B cell (primary cell): ENCODE measurements at regions not wholly inside any gene's neighbourhood (a gene's known extent, or its start where the extent isn't known, plus 50 kb on each side); places are given as distances from the start of the nearest gene placed in this dataset.

Source experiments
- ATAC-seq: fragments of 200-7000 bp; cut with Tn5 transposase; one replicate; pipeline ENCODE4 v1.10.0; 2021; ENCODE audit warnings: low read depth, mild to moderate bottlenecking, moderate number of reproducible peaks, moderate library complexity
- CTCF ChIA-PET: fragments of 350-600 bp; sonication (Branson Sonifier 250); formaldehyde crosslinking; loops from one replicate; lab custom pipeline; 2021; ENCODE audit warnings: antibody characterized with exemption, inconsistent platforms; lab: Charles Lee
- POLR2A ChIA-PET: fragments of 350-600 bp; sonication (Branson Sonifier 250); formaldehyde crosslinking; loops from one replicate; lab custom pipeline; 2021; ENCODE audit warnings: antibody characterized with exemption; lab: Charles Lee
- DNase-seq: peaks from one replicate; pipeline ENCODE4 v3.0.0; 2013
- H2AFZ ChIP-seq: 2 replicates; pipeline ENCODE4 v1.6.1; 2012; ENCODE audit warnings: mild to moderate bottlenecking, low read depth, low read length; ENCODE audit not compliant: insufficient read depth, poor library complexity, severe bottlenecking
- H3K27ac ChIP-seq, 2 donors: 1 replicate in 1 of 2; 2 replicates in 1 of 2; pipeline ENCODE4 v1.5.1; 2012 to 2013; ENCODE audit warnings: low read length in 2 of 2, mild to moderate bottlenecking in 2 of 2, moderate library complexity in 1 of 2
- H3K27me3 ChIP-seq, 4 experiments: fragments of 200-600 bp in 1 of 4; sonication (generic) in 1 of 4; replicated peaks in 1 of 4; 1 replicate in 2 of 4; 2 replicates in 2 of 4; pipeline versions ENCODE4 v1.6.1 to v1.7.0; 2013 to 2016; ENCODE audit warnings: low read length in 3 of 4, mild to moderate bottlenecking in 2 of 4, mixed read lengths in 1 of 4, moderate library complexity in 1 of 4; ENCODE audit not compliant: insufficient read depth in 4 of 4, control insufficient read depth in 3 of 4; ENCODE audit errors: control extremely low read depth in 1 of 4
- H3K36me3 ChIP-seq, 2 experiments: replicated peaks in 1 of 2; 1 replicate in 1 of 2; 2 replicates in 1 of 2; pipeline versions ENCODE4 v1.6.1 to v1.7.1; 2013; ENCODE audit warnings: low read length in 1 of 2; ENCODE audit not compliant: insufficient read depth in 2 of 2, control insufficient read depth in 1 of 2; ENCODE audit errors: control extremely low read depth in 1 of 2, extremely low read depth in 1 of 2
- H3K4me1 ChIP-seq, 2 donors: fragments of 200-600 bp in 1 of 2; sonication (generic) in 1 of 2; 1 replicate in 1 of 2; 2 replicates in 1 of 2; pipeline versions ENCODE4 v1.5.1 to v1.6.1; 2013 to 2017; ENCODE audit warnings: low read length in 2 of 2; ENCODE audit not compliant: control insufficient read depth in 2 of 2, insufficient read depth in 2 of 2
- H3K4me2 ChIP-seq: replicated peaks from 2 replicates; pipeline ENCODE3; 2012; ENCODE audit warnings: mild to moderate bottlenecking, low read depth, low read length; ENCODE audit not compliant: poor library complexity, severe bottlenecking
- H3K4me3 ChIP-seq, 5 experiments: fragments of 200-600 bp in 1 of 5; sonication (generic) in 1 of 5; 1 replicate in 3 of 5; 2 replicates in 2 of 5; pipeline versions ENCODE4 v1.5.1 to v1.7.0; 2011 to 2016; ENCODE audit warnings: low read length in 4 of 5, mild to moderate bottlenecking in 4 of 5, low read depth in 2 of 5, control low read depth in 1 of 5, moderate library complexity in 1 of 5; ENCODE audit not compliant: insufficient read depth in 1 of 5; ENCODE audit errors: control extremely low read depth in 1 of 5, extremely low read depth in 1 of 5
- H3K79me2 ChIP-seq: fragments of 200-600 bp; sonication (generic); one replicate; pipeline ENCODE4 v1.6.0; 2016; ENCODE audit warnings: low read length; ENCODE audit not compliant: control insufficient read depth, insufficient read depth
- H3K9ac ChIP-seq: fragments of 200-600 bp; sonication (generic); 2 replicates; pipeline ENCODE4 v1.6.1; 2017; ENCODE audit warnings: mild to moderate bottlenecking, low read length, moderate library complexity
- H3K9me3 ChIP-seq, 3 donors: one replicate each; pipeline versions ENCODE4 v1.6.1 to v1.7.1; 2013; ENCODE audit warnings: low read length in 2 of 3; ENCODE audit not compliant: control insufficient read depth in 2 of 3, insufficient read depth in 1 of 3; ENCODE audit errors: control extremely low read depth in 1 of 3
- H4K20me1 ChIP-seq: 2 replicates; pipeline ENCODE4 v1.6.0; 2012; ENCODE audit warnings: mild to moderate bottlenecking, low read length; ENCODE audit not compliant: insufficient read depth, control insufficient read depth, poor library complexity, severe bottlenecking
- H3K27ac Mint-ChIP-seq: one replicate; pipeline ENCODE4 v1.8.0; 2021; ENCODE audit warnings: mixed read lengths
- H3K27me3 Mint-ChIP-seq: one replicate; pipeline ENCODE4 v1.8.0; 2021; ENCODE audit warnings: mixed read lengths
- H3K4me1 Mint-ChIP-seq: one replicate; pipeline ENCODE4 v1.8.0; 2021; ENCODE audit warnings: mixed read lengths
- H3K4me3 Mint-ChIP-seq: one replicate; pipeline ENCODE4 v1.8.0; 2021; ENCODE audit warnings: mixed read lengths
- H3K9me3 Mint-ChIP-seq: one replicate; pipeline ENCODE4 v1.8.0; 2022; ENCODE audit warnings: mixed read lengths; ENCODE audit not compliant: insufficient read depth
- EZH2 ChIP-seq: IDR thresholded peaks from 2 replicates; pipeline ENCODE4 v1.6.1; 2012; ENCODE audit warnings: borderline replicate concordance, low read depth, mild to moderate bottlenecking, moderate library complexity, low read length; ENCODE audit not compliant: insufficient read depth, poor library complexity, severe bottlenecking
- WGBS: methylation state at CpG from one replicate; pipeline ENCODE4 v1.1.5; 2013; ENCODE audit warnings: missing lambda C conversion rate; ENCODE audit not compliant: insufficient coverage; 5-methylcytosine and 5-hydroxymethylcytosine counted together
- intact Hi-C: fragments of 100-400 bp; cut with micrococcal nuclease; formaldehyde crosslinking; loops from one replicate; pipeline ENCODE4 v1.10.0; 2022
- TF ChIP-seq, protein P1 (sequence below): fragments of 200-600 bp; IDR thresholded peaks from one replicate; pipeline ENCODE4 v1.8.0; 2022; ENCODE audit warnings: antibody characterized with exemption, mild to moderate bottlenecking

- H3K36me3 ChIP-seq, result no peaks in the 10 kb centered on the region
- TF ChIP-seq EZH2, result no peak
- TF ChIP-seq, protein P1, sequence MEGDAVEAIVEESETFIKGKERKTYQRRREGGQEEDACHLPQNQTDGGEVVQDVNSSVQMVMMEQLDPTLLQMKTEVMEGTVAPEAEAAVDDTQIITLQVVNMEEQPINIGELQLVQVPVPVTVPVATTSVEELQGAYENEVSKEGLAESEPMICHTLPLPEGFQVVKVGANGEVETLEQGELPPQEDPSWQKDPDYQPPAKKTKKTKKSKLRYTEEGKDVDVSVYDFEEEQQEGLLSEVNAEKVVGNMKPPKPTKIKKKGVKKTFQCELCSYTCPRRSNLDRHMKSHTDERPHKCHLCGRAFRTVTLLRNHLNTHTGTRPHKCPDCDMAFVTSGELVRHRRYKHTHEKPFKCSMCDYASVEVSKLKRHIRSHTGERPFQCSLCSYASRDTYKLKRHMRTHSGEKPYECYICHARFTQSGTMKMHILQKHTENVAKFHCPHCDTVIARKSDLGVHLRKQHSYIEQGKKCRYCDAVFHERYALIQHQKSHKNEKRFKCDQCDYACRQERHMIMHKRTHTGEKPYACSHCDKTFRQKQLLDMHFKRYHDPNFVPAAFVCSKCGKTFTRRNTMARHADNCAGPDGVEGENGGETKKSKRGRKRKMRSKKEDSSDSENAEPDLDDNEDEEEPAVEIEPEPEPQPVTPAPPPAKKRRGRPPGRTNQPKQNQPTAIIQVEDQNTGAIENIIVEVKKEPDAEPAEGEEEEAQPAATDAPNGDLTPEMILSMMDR, result no peak
- no peak overlapping the region for H3K9ac ChIP-seq
- Mint-ChIP-seq H3K9me3 (no peaks in the 10 kb centered on the region), H3K4me1 (peaks cover 2% of the 10 kb centered on the region), H3K27me3 (peaks cover 4% of the 10 kb centered on the region), H3K4me3 (no peak overlapping the region), H3K27ac (no peak overlapping the region)
- H3K9me3 ChIP-seq, result peaks cover 0 to 2% (median 0%) of the 10 kb centered on the region in 3 donors
- H3K4me1 ChIP-seq, result no peaks in the 10 kb centered on the region
- no peaks in the 10 kb centered on the region for H3K27me3 ChIP-seq
- no peaks in the 10 kb centered on the region for H3K79me2 ChIP-seq
- no peak overlapping the region for H3K4me3 ChIP-seq
- no peak overlapping the region for H3K4me2 ChIP-seq
- ATAC-seq, result no peak
- POLR2A ChIA-PET, result no interaction called here
- no peak overlapping the region for H3K27ac ChIP-seq
- DNase-seq, result no peak
- no peaks in the 10 kb centered on the region for H4K20me1 ChIP-seq
- intact Hi-C loops, result no loop called here
- no peak overlapping the region for H2AFZ ChIP-seq
- CTCF ChIA-PET, result no interaction called here
- WGBS, result no CpG with 5 or more reads among the region's 5 CpGs
Observed at GRCh38 chrX:19190902-19191301, 68.6 kb upstream of the ADGRG2 start.

DNA sequence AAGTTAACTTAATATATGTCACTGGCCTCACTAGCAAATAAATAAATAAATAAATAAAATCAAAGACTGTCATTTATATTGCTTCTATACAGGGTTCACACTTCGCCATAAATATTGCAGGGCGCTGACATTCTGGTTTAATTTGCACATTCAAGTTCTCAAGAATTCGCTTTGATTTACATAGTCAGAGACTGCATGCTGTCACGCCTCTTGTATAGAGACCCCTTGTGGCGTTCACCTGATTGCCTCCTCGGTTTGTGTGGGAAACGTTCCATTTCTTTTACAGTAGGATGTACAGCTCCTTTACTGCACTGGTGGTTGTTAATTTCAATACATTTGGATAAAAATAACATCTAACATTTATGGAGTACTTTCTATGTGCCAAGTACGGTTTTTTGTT is 71.3 kb upstream of the ADGRG2 start:
- no peak overlapping the region for H3K4me3 ChIP-seq
- H3K27ac ChIP-seq, result no peak overlapping the region
- no peaks in the 10 kb centered on the region for H3K4me1 ChIP-seq
- Mint-ChIP-seq H3K27ac (no peak overlapping the region), H3K4me1 (peaks cover 2% of the 10 kb centered on the region), H3K4me3 (no peak overlapping the region), H3K9me3 (no peaks in the 10 kb centered on the region), H3K27me3 (peaks cover 4% of the 10 kb centered on the region)
- intact Hi-C loops, result no loop called here
- H4K20me1 ChIP-seq, result no peaks in the 10 kb centered on the region
- ChIA-PET POLR2A (no interaction called here), CTCF (no interaction called here)
- no peaks in the 10 kb centered on the region for H3K36me3 ChIP-seq
- no peak overlapping the region for H3K4me2 ChIP-seq
- H3K9ac ChIP-seq, result no peak overlapping the region
- 81% methylated on average over 3 of the region's 8 CpGs for WGBS
- TF ChIP-seq, protein P1, result no peak
- no peak for TF ChIP-seq EZH2
- H3K9me3 ChIP-seq, result peaks cover 0 to 2% (median 0%) of the 10 kb centered on the region in 3 donors
- H3K27me3 ChIP-seq, result no peaks in the 10 kb centered on the region
- no peaks in the 10 kb centered on the region for H3K79me2 ChIP-seq
- no peak overlapping the region for H2AFZ ChIP-seq
- DNase-seq, result no peak
- ATAC-seq, result no peak
